Lung (tissue), 11 donors: ENCODE measurements at regions not wholly inside any gene's neighbourhood (a gene's known extent, or its start where the extent isn't known, plus 50 kb on each side); places are given as distances from the start of the nearest gene placed in this dataset.

Source experiments
- ATAC-seq: fragments of 200-7000 bp; cut with Tn5 transposase; one replicate; pipeline ENCODE4 v1.9.1; 2020; ENCODE audit warnings: moderate number of reproducible peaks; ENCODE audit not compliant: insufficient read depth, low FRiP score
- DNase-seq, 3 donors: peaks; one replicate each; pipeline ENCODE4 v3.0.0-alpha.2; 2013 to 2017
- H3K27ac ChIP-seq, 2 donors: one replicate each; pipeline ENCODE4 v1.5.1; 2013; ENCODE audit warnings: mild to moderate bottlenecking in 2 of 2, moderate library complexity in 2 of 2, control low read depth in 1 of 2, inconsistent platforms in 1 of 2, low read depth in 1 of 2, low read length in 1 of 2
- H3K27me3 ChIP-seq, 3 donors: one replicate each; pipeline ENCODE4 v1.5.1; 2013; ENCODE audit warnings: low read length in 2 of 3; ENCODE audit not compliant: control insufficient read depth in 3 of 3, insufficient read depth in 3 of 3
- H3K36me3 ChIP-seq, 4 donors: one replicate each; pipeline ENCODE4 v1.5.1; 2013; ENCODE audit warnings: low read length in 4 of 4, mild to moderate bottlenecking in 1 of 4, moderate library complexity in 1 of 4; ENCODE audit not compliant: control insufficient read depth in 4 of 4, insufficient read depth in 4 of 4
- H3K4me1 ChIP-seq, 5 donors: one replicate each; pipeline ENCODE4 v1.5.1; 2013; ENCODE audit warnings: low read length in 5 of 5, mild to moderate bottlenecking in 2 of 5, moderate library complexity in 1 of 5; ENCODE audit not compliant: control insufficient read depth in 5 of 5, insufficient read depth in 5 of 5
- H3K4me3 ChIP-seq: one replicate; pipeline ENCODE4 v1.5.1; 2013; ENCODE audit warnings: mild to moderate bottlenecking, control low read depth, moderate library complexity
- H3K9ac ChIP-seq, 2 donors: one replicate each; pipeline ENCODE4 v1.5.1; 2013; ENCODE audit warnings: low read length in 2 of 2, control low read depth in 1 of 2; ENCODE audit not compliant: insufficient read depth in 1 of 2
- H3K9me3 ChIP-seq, 4 donors: one replicate each; pipeline ENCODE4 v1.5.1; 2013; ENCODE audit warnings: low read length in 3 of 4, mild to moderate bottlenecking in 1 of 4, moderate library complexity in 1 of 4; ENCODE audit not compliant: control insufficient read depth in 4 of 4, insufficient read depth in 3 of 4
- WGBS, 2 donors: extraction: QIAGEN DNeasy Blood & Tissue Kit; methylation state at CpG; one replicate each; pipeline ENCODE4 v1.1.7; 2013; 5-methylcytosine and 5-hydroxymethylcytosine counted together
- TF ChIP-seq, protein P1 (sequence below): IDR thresholded peaks from 2 replicates; pipeline ENCODE4 v1.5.1; 2012; ENCODE audit warnings: mild to moderate bottlenecking; ENCODE audit errors: control extremely low read depth, extremely low read depth
- donor health status: control.
- donor health status: control.
- donor health status: Bipolar disorder and iron deficiency.
- donor health status: healthy.
- donor health status: DM: yes; HTN: yes; CAD: no.

DNA sequence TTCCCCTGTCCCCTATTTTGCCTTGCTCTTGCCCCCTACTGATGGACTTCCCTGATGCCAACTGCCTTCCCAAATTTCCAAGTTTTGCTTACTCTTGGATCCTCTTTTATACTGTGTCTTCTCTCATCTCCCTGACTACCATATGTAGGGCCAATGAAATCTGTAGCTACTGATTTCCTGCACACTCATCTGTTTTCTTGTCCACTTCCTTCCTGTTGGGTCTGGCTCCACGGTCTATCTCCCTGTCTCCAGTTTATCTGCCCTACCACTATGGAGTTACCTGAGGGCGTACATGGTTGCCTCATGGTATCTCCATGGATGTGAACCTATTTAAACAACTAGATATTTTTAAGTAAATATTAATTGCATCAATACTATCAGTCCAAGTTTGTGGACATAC is 140.3 kb upstream of the MCHR2 start:
- H3K4me3 ChIP-seq: no peak overlapping the region
- H3K27me3 ChIP-seq: no peaks in the 10 kb centered on the region
- ATAC-seq: no peak
- 60 to 66% methylated on average over 2 of the region's 2 CpGs for WGBS, 2 donors
- H3K9me3 ChIP-seq: peaks cover 0 to 3% (median under 1%) of the 10 kb centered on the region in 4 donors
- TF ChIP-seq, protein P1, sequence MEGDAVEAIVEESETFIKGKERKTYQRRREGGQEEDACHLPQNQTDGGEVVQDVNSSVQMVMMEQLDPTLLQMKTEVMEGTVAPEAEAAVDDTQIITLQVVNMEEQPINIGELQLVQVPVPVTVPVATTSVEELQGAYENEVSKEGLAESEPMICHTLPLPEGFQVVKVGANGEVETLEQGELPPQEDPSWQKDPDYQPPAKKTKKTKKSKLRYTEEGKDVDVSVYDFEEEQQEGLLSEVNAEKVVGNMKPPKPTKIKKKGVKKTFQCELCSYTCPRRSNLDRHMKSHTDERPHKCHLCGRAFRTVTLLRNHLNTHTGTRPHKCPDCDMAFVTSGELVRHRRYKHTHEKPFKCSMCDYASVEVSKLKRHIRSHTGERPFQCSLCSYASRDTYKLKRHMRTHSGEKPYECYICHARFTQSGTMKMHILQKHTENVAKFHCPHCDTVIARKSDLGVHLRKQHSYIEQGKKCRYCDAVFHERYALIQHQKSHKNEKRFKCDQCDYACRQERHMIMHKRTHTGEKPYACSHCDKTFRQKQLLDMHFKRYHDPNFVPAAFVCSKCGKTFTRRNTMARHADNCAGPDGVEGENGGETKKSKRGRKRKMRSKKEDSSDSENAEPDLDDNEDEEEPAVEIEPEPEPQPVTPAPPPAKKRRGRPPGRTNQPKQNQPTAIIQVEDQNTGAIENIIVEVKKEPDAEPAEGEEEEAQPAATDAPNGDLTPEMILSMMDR: no peak
- H3K36me3 ChIP-seq: no peaks in the 10 kb centered on the region
- H3K4me1 ChIP-seq: no peaks in the 10 kb centered on the region
- no peak for DNase-seq
- no peak overlapping the region for H3K9ac ChIP-seq
- no peak overlapping the region for H3K27ac ChIP-seq

- Histone ChIP-seq H3K4me1 (no peaks in the 10 kb centered on the region), H3K27me3 (no peaks in the 10 kb centered on the region), H3K9me3 (peaks cover 0 to 3% (median 0%) of the 10 kb centered on the region in 4 donors), H3K27ac (no peak overlapping the region), H3K9ac (no peak overlapping the region), H3K36me3 (no peaks in the 10 kb centered on the region), H3K4me3 (no peak overlapping the region)
- ATAC-seq (no peak), DNase-seq (no peak)
- TF ChIP-seq, protein P1: no peak
Observed at GRCh38 chr6:100132005-100132404, 138.0 kb upstream of the MCHR2 start.

- TF ChIP-seq, protein P1: no peak
- no peak for ATAC-seq
- H3K9ac ChIP-seq: no peak overlapping the region
- no peak for DNase-seq
- H3K27ac ChIP-seq: no peak overlapping the region
- peaks cover 0 to 3% (median 0%) of the 10 kb centered on the region in 4 donors for H3K9me3 ChIP-seq
- no peaks in the 10 kb centered on the region for H3K4me1 ChIP-seq
- no peaks in the 10 kb centered on the region for H3K36me3 ChIP-seq
- 85 to 91% methylated on average over 1 of the region's 1 CpG for WGBS, 2 donors
- H3K27me3 ChIP-seq: no peaks in the 10 kb centered on the region
- no peak overlapping the region for H3K4me3 ChIP-seq
Observed at GRCh38 chr6:100130630-100131029, 136.6 kb upstream of the MCHR2 start.

DNA sequence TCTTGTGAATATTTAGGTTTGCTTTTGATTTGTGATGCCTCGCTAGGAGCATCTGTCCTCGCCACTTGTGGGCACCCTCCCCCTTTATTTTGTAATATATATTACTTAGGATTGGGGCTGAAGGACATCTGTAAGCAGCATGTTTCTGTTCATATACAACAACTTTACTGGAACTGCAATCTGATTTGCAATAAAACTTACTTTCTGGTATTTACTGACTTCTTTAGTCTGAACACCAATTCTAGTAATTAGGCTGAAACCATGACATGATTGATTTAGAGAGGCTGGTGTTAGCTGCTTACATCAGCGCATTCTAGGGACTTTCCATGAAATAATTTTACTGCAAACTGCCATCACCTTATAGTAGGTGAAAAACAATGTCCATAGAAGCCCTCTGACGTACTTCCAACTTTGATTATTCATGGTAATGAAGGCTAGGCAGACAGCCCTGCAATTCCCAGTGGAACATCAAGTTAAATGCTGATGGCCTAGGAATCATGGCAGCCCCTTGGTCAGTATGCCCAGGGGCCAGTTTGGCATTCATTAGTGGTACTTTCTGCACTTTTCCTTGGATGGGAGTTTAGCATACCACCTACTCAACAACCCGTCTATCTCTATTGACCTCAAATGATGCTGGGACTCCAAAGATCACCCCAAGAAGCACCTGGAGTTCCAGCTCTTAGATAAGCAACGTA is 132.9 kb upstream of the MCHR2 start:
- H3K9me3 ChIP-seq: peaks cover 0 to 3% (median 0%) of the 10 kb centered on the region in 4 donors
- H3K36me3 ChIP-seq: no peaks in the 10 kb centered on the region
- H3K4me1 ChIP-seq: no peaks in the 10 kb centered on the region
- WGBS, 2 donors: 58 to 63% methylated on average over 6 of the region's 6 CpGs
- H3K27me3 ChIP-seq: no peaks in the 10 kb centered on the region
- TF ChIP-seq, protein P1: no peak
- no peak for ATAC-seq
- DNase-seq: no peak
- no peak overlapping the region for H3K4me3 ChIP-seq
- H3K9ac ChIP-seq: no peak overlapping the region
- H3K27ac ChIP-seq: no peak overlapping the region
